Parathyroid adenoma (tissue), 2 donors: ENCODE measurements at regions not wholly inside any gene's neighbourhood (a gene's known extent, or its start where the extent isn't known, plus 50 kb on each side); places are given as distances from the start of the nearest gene placed in this dataset.

ENCODE experiments used
- H2AFZ ChIP-seq: fragments of 300-600 bp; sonication (generic); one replicate; pipeline ENCODE4 v1.7.0; 2017; ENCODE audit warnings: antibody characterized with exemption, mild to moderate bottlenecking
- H3K27ac ChIP-seq: fragments of 300-600 bp; sonication (generic); one replicate; pipeline ENCODE4 v1.7.0; 2017
- H3K27me3 ChIP-seq: fragments of 300-600 bp; sonication (generic); one replicate; pipeline ENCODE4 v1.7.0; 2017; ENCODE audit warnings: low read length; ENCODE audit not compliant: control insufficient read depth, insufficient read depth
- H3K36me3 ChIP-seq: fragments of 300-600 bp; sonication (generic); one replicate; pipeline ENCODE4 v1.7.0; 2017; ENCODE audit warnings: low read length; ENCODE audit not compliant: control insufficient read depth, insufficient read depth
- H3K4me1 ChIP-seq: fragments of 300-600 bp; sonication (generic); one replicate; pipeline ENCODE4 v1.7.0; 2017; ENCODE audit warnings: control low read depth
- H3K4me2 ChIP-seq: fragments of 300-600 bp; sonication (generic); one replicate; pipeline ENCODE4 v1.7.0; 2017; ENCODE audit warnings: low read length
- H3K4me3 ChIP-seq: fragments of 300-600 bp; sonication (generic); one replicate; pipeline ENCODE4 v1.7.0; 2017; ENCODE audit warnings: low read depth, low read length
- H3K79me2 ChIP-seq: fragments of 300-600 bp; sonication (generic); one replicate; pipeline ENCODE4 v1.7.0; 2017; ENCODE audit warnings: control low read depth
- H3K9ac ChIP-seq: fragments of 300-600 bp; sonication (generic); one replicate; pipeline ENCODE4 v1.7.0; 2017; ENCODE audit warnings: mild to moderate bottlenecking
- H3K9me3 ChIP-seq: fragments of 300-600 bp; sonication (generic); one replicate; pipeline ENCODE4 v1.7.0; 2017; ENCODE audit warnings: low read length; ENCODE audit not compliant: control insufficient read depth
- CTCF ChIP-seq: fragments of 300-600 bp; sonication (generic); IDR thresholded peaks from one replicate; pipeline ENCODE4 v1.7.0; 2017; ENCODE audit warnings: antibody characterized with exemption, mild to moderate bottlenecking
- donor health status: primary hyperparathyroidism.

- Histone ChIP-seq H3K27me3 (no peaks in the 10 kb centered on the region), H3K4me1 (no peaks in the 10 kb centered on the region)
- TF ChIP-seq CTCF, result no peak
These were observed 134.9 kb downstream of the SOX11 start for GRCh38 chr2:5826979-5827655.

GRCh38 chr2:5834501-5834900 lies 142.3 kb downstream of the SOX11 start:
- no peaks in the 10 kb centered on the region for H3K79me2 ChIP-seq
- no peaks in the 10 kb centered on the region for H3K9me3 ChIP-seq
- no peak for TF ChIP-seq CTCF
- H3K4me2 ChIP-seq, result no peak overlapping the region
- no peak overlapping the region for H3K9ac ChIP-seq
- H2AFZ ChIP-seq, result no peak overlapping the region
- H3K36me3 ChIP-seq, result no peaks in the 10 kb centered on the region
- H3K4me3 ChIP-seq, result no peak overlapping the region
- no peaks in the 10 kb centered on the region for H3K27me3 ChIP-seq
- no peaks in the 10 kb centered on the region for H3K4me1 ChIP-seq
- no peak overlapping the region for H3K27ac ChIP-seq

More at GRCh38 chr2:5826979-5827655, 134.9 kb downstream of the SOX11 start:
- Histone ChIP-seq H3K4me2 (no peak overlapping the region), H3K27ac (no peak overlapping the region), H3K9ac (no peak overlapping the region), H3K4me3 (no peak overlapping the region), H3K79me2 (no peaks in the 10 kb centered on the region), H3K36me3 (no peaks in the 10 kb centered on the region), H2AFZ (no peak overlapping the region), H3K9me3 (no peaks in the 10 kb centered on the region)

- H3K9me3 ChIP-seq, result no peaks in the 10 kb centered on the region
- no peak overlapping the region for H3K4me2 ChIP-seq
- no peak overlapping the region for H3K4me3 ChIP-seq
- H3K4me1 ChIP-seq, result no peaks in the 10 kb centered on the region
- H3K9ac ChIP-seq, result no peak overlapping the region
- no peaks in the 10 kb centered on the region for H3K79me2 ChIP-seq
- H3K27me3 ChIP-seq, result no peaks in the 10 kb centered on the region
- H3K36me3 ChIP-seq, result no peaks in the 10 kb centered on the region
- H2AFZ ChIP-seq, result no peak overlapping the region
- H3K27ac ChIP-seq, result no peak overlapping the region
- no peak for TF ChIP-seq CTCF
These were observed 147.4 kb downstream of the SOX11 start for GRCh38 chr2:5839550-5839949.

- Histone ChIP-seq H3K36me3 (no peaks in the 10 kb centered on the region), H3K27me3 (no peaks in the 10 kb centered on the region), H3K4me2 (no peak overlapping the region), H3K9ac (no peak overlapping the region), H3K27ac (no peak overlapping the region), H3K4me3 (no peak overlapping the region), H3K4me1 (no peaks in the 10 kb centered on the region), H2AFZ (no peak overlapping the region), H3K79me2 (no peaks in the 10 kb centered on the region), H3K9me3 (no peaks in the 10 kb centered on the region)
- TF ChIP-seq CTCF, result no peak
These were observed 148.9 kb downstream of the SOX11 start for GRCh38 chr2:5841126-5841525.

GRCh38 chr2:5842326-5842725 lies 150.1 kb downstream of the SOX11 start:
- TF ChIP-seq CTCF, result no peak
- Histone ChIP-seq H3K79me2 (no peaks in the 10 kb centered on the region), H3K9me3 (no peaks in the 10 kb centered on the region), H3K4me3 (no peak overlapping the region), H3K4me2 (no peak overlapping the region), H2AFZ (no peak overlapping the region), H3K9ac (no peak overlapping the region), H3K27me3 (no peaks in the 10 kb centered on the region), H3K36me3 (no peaks in the 10 kb centered on the region), H3K27ac (no peak overlapping the region), H3K4me1 (no peaks in the 10 kb centered on the region)
